VCaP (cell line): ENCODE measurements at regions not wholly inside any gene's neighbourhood (a gene's known extent, or its start where the extent isn't known, plus 50 kb on each side); places are given as distances from the start of the nearest gene placed in this dataset.

Experiments used
- H3K27ac ChIP-seq: fragments of 450-650 bp; 2 replicates; pipeline ENCODE4 v1.5.1; 2017
- CTCF ChIP-seq: fragments of 450-650 bp; conservative IDR thresholded peaks from 2 replicates; pipeline ENCODE4 v1.5.1; 2017; ENCODE audit warnings: mild to moderate bottlenecking, moderate library complexity

- H3K27ac ChIP-seq: no peak overlapping the region
- no peak for TF ChIP-seq CTCF
These were observed 62.8 kb upstream of the FOXN3 start for GRCh38 chr14:89479802-89480201.

- TF ChIP-seq CTCF: no peak
- H3K27ac ChIP-seq: no peak overlapping the region
These were observed 60.4 kb upstream of the FOXN3 start for GRCh38 chr14:89477391-89477790.

- no peak overlapping the region for H3K27ac ChIP-seq
- TF ChIP-seq CTCF: no peak
These were observed 59.4 kb upstream of the FOXN3 start for GRCh38 chr14:89476354-89476896.

- H3K27ac ChIP-seq: no peak overlapping the region
- TF ChIP-seq CTCF: no peak
These were observed 57.4 kb upstream of the FOXN3 start for GRCh38 chr14:89474464-89474863.

GRCh38 chr14:89473989-89474388, 57.0 kb upstream of the FOXN3 start:
- no peak for TF ChIP-seq CTCF
- H3K27ac ChIP-seq: no peak overlapping the region

GRCh38 chr14:89473569-89473968, 56.5 kb upstream of the FOXN3 start:
- TF ChIP-seq CTCF: no peak
- no peak overlapping the region for H3K27ac ChIP-seq

GRCh38 chr14:89470401-89470800, 53.4 kb upstream of the FOXN3 start:
- TF ChIP-seq CTCF: no peak
- no peak overlapping the region for H3K27ac ChIP-seq
